RCC 7860 (cell line): ENCODE measurements at regions not wholly inside any gene's neighbourhood (a gene's known extent, or its start where the extent isn't known, plus 50 kb on each side); places are given as distances from the start of the nearest gene placed in this dataset.

Source experiments
- DNase-seq: peaks from one replicate; pipeline ENCODE4 v3.0.0-alpha.2; 2015; ENCODE audit warnings: low spot score
- FAIRE-seq: peaks from 2 replicates; lab custom pipeline; 2012; peaks lifted over from hg19 to GRCh38; lab: Jason Lieb, UNC

- no peak for FAIRE-seq
Measured at GRCh38 chrX:142149919-142150318, 55.2 kb downstream of the MAGEC2 start.

GRCh38 chrX:142134533-142134932 lies 70.6 kb downstream of the MAGEC2 start:
- no peak for FAIRE-seq
- DNase-seq: no peak

More at GRCh38 chrX:142149919-142150318, 55.2 kb downstream of the MAGEC2 start:
- no peak for DNase-seq

GRCh38 chrX:142096253-142096652 lies 108.8 kb downstream of the MAGEC2 start:
- DNase-seq (no peak), FAIRE-seq (no peak)

GRCh38 chrX:142095651-142096245 lies 109.3 kb downstream of the MAGEC2 start:
- no peak for FAIRE-seq
- DNase-seq: no peak

GRCh38 chrX:142089193-142089592 lies 115.9 kb downstream of the MAGEC2 start:
- FAIRE-seq (peak; percentile 15), DNase-seq (no peak)

GRCh38 chrX:142084611-142085010 lies 120.5 kb downstream of the MAGEC2 start:
- no peak for FAIRE-seq

GRCh38 chrX:142076633-142077032 lies 128.5 kb downstream of the MAGEC2 start:
- no peak for FAIRE-seq
- no peak for DNase-seq

More at GRCh38 chrX:142084611-142085010, 120.5 kb downstream of the MAGEC2 start:
- no peak for DNase-seq

GRCh38 chrX:142068365-142068764 lies 136.7 kb downstream of the MAGEC2 start:
- DNase-seq: no peak
- FAIRE-seq: no peak

- DNase-seq (no peak), FAIRE-seq (no peak)
Measured at GRCh38 chrX:142060191-142060590, 144.9 kb downstream of the MAGEC2 start.

GRCh38 chrX:142054094-142054493 lies 150.4 kb downstream of the MAGEC1 start:
- FAIRE-seq (no peak), DNase-seq (no peak)

- DNase-seq (no peak), FAIRE-seq (no peak)
Measured at GRCh38 chrX:142052238-142052637, 148.5 kb downstream of the MAGEC1 start.

- DNase-seq (no peak), FAIRE-seq (no peak)
Measured at GRCh38 chrX:142043196-142043595, 139.5 kb downstream of the MAGEC1 start.

GRCh38 chrX:142040906-142041305 lies 137.2 kb downstream of the MAGEC1 start:
- DNase-seq (no peak), FAIRE-seq (no peak)

- FAIRE-seq: no peak
- DNase-seq: peak; percentile 6
Measured at GRCh38 chrX:142036116-142036515, 132.4 kb downstream of the MAGEC1 start.

- FAIRE-seq (no peak), DNase-seq (no peak)
Measured at GRCh38 chrX:142005532-142005931, 101.8 kb downstream of the MAGEC1 start.

GRCh38 chrX:142002471-142002870 lies 98.8 kb downstream of the MAGEC1 start:
- DNase-seq (no peak), FAIRE-seq (no peak)

GRCh38 chrX:142001934-142002333 lies 98.2 kb downstream of the MAGEC1 start:
- DNase-seq (no peak), FAIRE-seq (no peak)

GRCh38 chrX:141989815-141990214 lies 86.1 kb downstream of the MAGEC1 start:
- FAIRE-seq: no peak
- no peak for DNase-seq

GRCh38 chrX:141989134-141989533 lies 85.4 kb downstream of the MAGEC1 start:
- FAIRE-seq: no peak

GRCh38 chrX:141982296-141982695 lies 78.6 kb downstream of the MAGEC1 start:
- DNase-seq (no peak), FAIRE-seq (no peak)

More at GRCh38 chrX:141989134-141989533, 85.4 kb downstream of the MAGEC1 start:
- DNase-seq: no peak

- FAIRE-seq (no peak), DNase-seq (no peak)
Measured at GRCh38 chrX:141975839-141976238, 72.1 kb downstream of the MAGEC1 start.

GRCh38 chrX:141969706-141970105 lies 66.0 kb downstream of the MAGEC1 start:
- FAIRE-seq (no peak), DNase-seq (no peak)

GRCh38 chrX:141960578-141960977 lies 56.9 kb downstream of the MAGEC1 start:
- no peak for DNase-seq
- FAIRE-seq: no peak
